IPS DF 6.9 (cell line): ENCODE measurements at regions not wholly inside any gene's neighbourhood (a gene's known extent, or its start where the extent isn't known, plus 50 kb on each side); places are given as distances from the start of the nearest gene placed in this dataset.
"Not testable (repeated sequence)": the region's sequence is repeated elsewhere in the genome, so short reads cannot be mapped to it uniquely, and the experiment has no call there.

Source experiments
- DNase-seq: peaks from one replicate; pipeline ENCODE4 v3.0.0-alpha.2; 2013; ENCODE audit warnings: low read depth, low spot score
- H3K27ac ChIP-seq: one replicate; pipeline ENCODE4 v1.5.1; 2013; ENCODE audit warnings: low read length, control low read depth
- H3K27me3 ChIP-seq: 2 replicates; pipeline ENCODE4 v1.6.1; 2013; ENCODE audit warnings: mild to moderate bottlenecking, low read length; ENCODE audit not compliant: control insufficient read depth, insufficient read depth
- H3K36me3 ChIP-seq: 2 replicates; pipeline ENCODE4 v1.6.1; 2013; ENCODE audit warnings: low read length; ENCODE audit not compliant: control insufficient read depth, insufficient read depth
- H3K4me1 ChIP-seq: 2 replicates; pipeline ENCODE4 v1.6.1; 2013; ENCODE audit warnings: low read length; ENCODE audit not compliant: control insufficient read depth, insufficient read depth
- H3K4me3 ChIP-seq: 2 replicates; pipeline ENCODE4 v1.5.1; 2013; ENCODE audit warnings: mild to moderate bottlenecking, low read length
- H3K9me3 ChIP-seq: 2 replicates; pipeline ENCODE4 v1.6.1; 2013; ENCODE audit warnings: low read length, inconsistent platforms; ENCODE audit not compliant: control insufficient read depth, insufficient read depth
- WGBS: extraction: QIAGEN DNeasy Blood & Tissue Kit; methylation state at CpG from one replicate; pipeline ENCODE4 v1.1.7; 2013; ENCODE audit warnings: mixed read lengths, missing lambda C conversion rate; ENCODE audit not compliant: insufficient read length, insufficient coverage; 5-methylcytosine and 5-hydroxymethylcytosine counted together

DNA sequence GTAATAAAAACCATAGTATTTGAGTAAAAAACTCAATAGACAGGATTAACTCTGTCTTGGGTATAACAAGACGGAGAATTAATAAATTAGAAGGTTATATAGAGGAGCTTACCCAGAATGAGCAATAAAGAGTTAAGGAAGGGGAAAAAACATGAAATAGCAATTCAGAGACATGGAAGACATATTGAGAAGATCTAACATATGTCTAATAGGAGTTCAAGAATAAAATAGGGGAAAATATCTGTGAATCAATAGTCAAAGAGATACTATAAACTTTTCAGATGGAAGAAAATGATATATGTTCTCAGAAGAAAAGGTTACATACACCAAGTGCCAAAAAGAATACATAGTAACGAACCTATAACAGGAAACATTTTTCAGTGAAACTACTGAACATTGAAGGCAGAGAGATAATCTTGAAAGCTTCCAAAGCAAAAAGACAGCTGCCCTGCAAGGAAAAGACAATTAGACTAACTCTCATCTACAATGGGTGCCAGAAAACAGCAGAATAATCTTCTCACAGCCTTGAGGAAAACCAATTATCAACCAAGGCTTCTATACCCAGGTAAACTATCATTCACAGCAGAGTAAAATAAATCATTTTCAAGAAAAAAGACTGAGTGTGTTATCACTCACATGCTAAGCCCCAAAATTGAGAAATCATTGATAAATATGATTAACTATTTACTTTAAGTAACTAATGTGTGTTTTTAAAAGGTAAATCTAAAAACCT is 106.0 kb downstream of the ENC1 start:
- no peaks in the 10 kb centered on the region for H3K4me1 ChIP-seq
- no peak for DNase-seq
- no peaks in the 10 kb centered on the region for H3K36me3 ChIP-seq
- no CpG with 5 or more reads among the region's 2 CpGs for WGBS
- no peaks in the 10 kb centered on the region for H3K27me3 ChIP-seq
- no peaks in the 10 kb centered on the region for H3K9me3 ChIP-seq
- H3K4me3 ChIP-seq: no peak overlapping the region
- no peak overlapping the region for H3K27ac ChIP-seq

DNA sequence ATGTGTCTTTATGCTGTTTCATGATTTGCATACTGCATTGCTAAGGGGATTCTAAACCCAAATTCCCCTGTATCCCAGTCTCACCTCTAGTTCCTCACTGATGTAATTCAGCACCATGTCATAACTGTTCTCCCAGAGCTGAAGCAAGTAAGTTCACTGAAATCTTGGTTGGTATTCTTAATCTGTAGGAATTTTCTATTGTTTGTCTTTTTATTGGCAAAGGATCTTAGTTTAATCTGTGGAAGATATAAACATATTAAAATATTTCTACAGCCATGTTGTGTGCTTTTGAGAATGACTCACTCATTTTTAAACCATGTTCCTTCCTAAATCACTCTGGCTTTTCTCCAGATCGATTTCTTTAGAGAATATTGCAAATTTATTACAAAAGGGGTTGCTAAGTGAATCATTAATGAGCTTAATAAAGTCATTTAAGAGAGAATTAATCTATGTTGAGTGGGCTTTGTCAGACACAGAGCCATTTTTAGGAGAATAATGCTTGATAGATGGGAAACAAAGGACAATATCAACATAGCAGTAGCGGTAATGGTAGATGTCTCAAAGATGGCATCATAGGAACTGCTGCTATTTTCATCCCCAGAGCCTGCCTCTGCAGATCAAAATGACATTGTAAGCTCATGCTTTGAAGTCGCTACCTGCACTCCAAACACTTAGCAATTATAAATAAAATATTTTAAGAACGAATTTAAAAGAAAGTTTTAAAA is 110.0 kb downstream of the ENC1 start:
- Histone ChIP-seq H3K4me1 (no peaks in the 10 kb centered on the region), H3K36me3 (no peaks in the 10 kb centered on the region)
- no CpG with 5 or more reads among the region's 4 CpGs for WGBS

DNA sequence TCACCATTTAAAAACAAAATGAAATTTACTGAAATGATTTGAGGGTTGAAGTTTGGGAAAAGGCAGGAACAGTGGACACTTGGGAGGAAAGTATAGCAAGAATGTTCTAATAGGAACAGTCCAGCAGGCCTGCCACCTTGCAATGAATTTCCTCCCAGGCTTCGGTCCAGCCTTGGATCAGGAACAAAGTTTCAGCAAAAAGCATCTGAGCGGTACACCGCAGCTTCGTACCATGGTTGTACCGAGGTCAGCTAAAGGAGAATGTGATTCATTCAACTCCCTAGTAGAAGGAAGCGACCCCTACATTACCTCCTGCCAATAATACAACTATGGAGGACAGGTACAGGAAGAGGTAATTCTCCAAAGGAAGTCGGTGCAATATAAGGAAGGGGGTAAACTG is 111.4 kb downstream of the ENC1 start:
- Histone ChIP-seq H3K4me1 (no peaks in the 10 kb centered on the region), H3K27me3 (no peaks in the 10 kb centered on the region), H3K9me3 (peaks cover 1% of the 10 kb centered on the region; the same call in 1 of the 2 replicates), H3K27ac (no peak overlapping the region), H3K4me3 (no peak overlapping the region), H3K36me3 (no peaks in the 10 kb centered on the region)
- no peak for DNase-seq
- WGBS: 100% methylated on average over 1 of the region's 7 CpGs

More for the DNA sequence above, 110.0 kb downstream of the ENC1 start:
- Histone ChIP-seq H3K27me3 (no peaks in the 10 kb centered on the region), H3K9me3 (no peaks in the 10 kb centered on the region), H3K4me3 (no peak overlapping the region), H3K27ac (no peak overlapping the region)
- no peak for DNase-seq

DNA sequence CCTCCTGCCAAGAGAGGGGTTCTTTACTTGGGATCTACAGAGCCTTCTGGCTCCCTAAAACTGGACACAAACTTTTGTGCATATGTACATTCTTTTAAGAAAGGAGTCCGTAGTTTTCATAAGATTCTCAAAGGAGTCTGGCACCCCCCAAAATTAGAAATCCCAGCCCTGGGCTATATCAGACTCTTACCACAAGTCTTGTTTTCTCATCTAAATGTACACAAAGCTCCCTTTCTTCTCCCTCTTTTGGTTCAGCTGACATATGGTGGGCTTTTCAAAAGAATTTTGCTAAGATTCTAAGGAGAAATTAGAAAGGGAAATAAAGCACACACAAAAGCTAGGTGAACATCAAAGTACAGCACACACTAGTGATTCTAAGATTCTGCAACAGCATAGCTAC is 114.4 kb downstream of the ENC1 start:
- H3K4me1 ChIP-seq: no peaks in the 10 kb centered on the region
- H3K9me3 ChIP-seq: peaks cover 3% of the 10 kb centered on the region; the same call in 1 of the 2 replicates
- no peak for DNase-seq
- no peaks in the 10 kb centered on the region for H3K27me3 ChIP-seq
- H3K27ac ChIP-seq: no peak overlapping the region
- no CpG with 5 or more reads among the region's 1 CpG for WGBS
- H3K4me3 ChIP-seq: no peak overlapping the region
- no peaks in the 10 kb centered on the region for H3K36me3 ChIP-seq

DNA sequence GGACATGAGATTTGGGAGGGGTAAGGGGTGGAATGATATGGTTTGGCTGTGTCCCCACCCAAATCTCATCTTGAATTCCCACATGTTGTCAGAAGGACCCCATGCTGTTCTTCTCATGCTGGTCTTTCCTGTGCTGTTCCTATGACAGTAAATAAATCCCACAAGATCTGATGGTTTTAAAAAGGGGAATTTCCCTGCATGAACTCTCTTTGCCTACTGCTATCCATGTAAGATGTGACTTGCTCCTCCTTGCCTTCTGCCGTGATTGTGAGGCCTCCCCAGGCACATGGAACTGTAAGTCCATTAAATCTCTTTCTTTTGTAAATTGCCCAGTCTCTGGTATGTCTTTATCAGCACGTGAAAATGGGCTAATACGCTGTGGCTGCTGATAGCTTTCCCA is 115.8 kb downstream of the ENC1 start:
- DNase-seq, H3K36me3 ChIP-seq, H3K27ac ChIP-seq, H3K27me3 ChIP-seq, H3K4me3 ChIP-seq, H3K4me1 ChIP-seq, H3K9me3 ChIP-seq: not testable (repeated sequence)
- no CpG with 5 or more reads among the region's 3 CpGs for WGBS

DNA sequence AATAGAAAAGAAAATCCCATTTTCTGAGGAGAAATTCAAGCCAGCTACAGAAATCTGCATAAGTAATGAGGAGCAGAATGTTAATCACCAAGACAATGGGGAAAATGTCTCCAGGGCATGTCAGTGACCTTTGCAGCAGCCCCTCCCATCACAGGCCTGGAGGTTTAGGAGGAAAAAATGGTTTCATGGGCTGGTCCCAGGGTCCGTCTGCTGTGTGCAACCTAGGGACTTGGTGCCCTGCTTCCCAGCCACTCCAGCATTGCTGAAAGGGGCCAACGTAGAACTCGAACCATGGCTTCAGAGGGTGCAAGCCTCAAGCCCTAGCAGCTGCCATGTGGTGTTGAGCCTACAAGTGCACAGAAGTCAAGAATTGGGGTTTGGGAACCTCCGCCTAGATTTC is 116.8 kb downstream of the ENC1 start:
- H3K4me3 ChIP-seq, DNase-seq, H3K27ac ChIP-seq, H3K27me3 ChIP-seq, H3K36me3 ChIP-seq, H3K4me1 ChIP-seq, H3K9me3 ChIP-seq: not testable (repeated sequence)
- WGBS: no CpG with 5 or more reads among the region's 4 CpGs

DNA sequence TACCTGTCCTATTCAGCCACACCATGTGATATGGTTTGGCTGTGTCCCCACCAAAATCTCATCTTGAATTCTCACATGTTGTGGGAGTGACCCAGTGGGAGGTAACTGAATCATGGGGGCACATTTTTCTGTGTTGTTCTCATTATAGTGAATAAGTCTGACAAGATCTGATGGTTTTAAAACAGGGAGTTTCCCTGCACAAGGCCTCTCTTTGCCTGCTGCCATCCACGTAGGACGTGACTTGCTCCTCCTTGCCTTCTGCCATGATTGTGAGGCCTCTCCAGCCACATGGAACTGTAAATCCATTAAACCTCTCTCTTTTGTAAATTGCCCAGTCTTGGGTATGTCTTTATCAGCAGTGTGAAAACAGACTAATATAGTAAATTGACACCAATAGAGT is 117.7 kb downstream of the ENC1 start:
- no CpG with 5 or more reads among the region's 2 CpGs for WGBS
- not testable (repeated sequence) for H3K4me1 ChIP-seq, H3K36me3 ChIP-seq, H3K27ac ChIP-seq, DNase-seq, H3K9me3 ChIP-seq, H3K4me3 ChIP-seq, H3K27me3 ChIP-seq

DNA sequence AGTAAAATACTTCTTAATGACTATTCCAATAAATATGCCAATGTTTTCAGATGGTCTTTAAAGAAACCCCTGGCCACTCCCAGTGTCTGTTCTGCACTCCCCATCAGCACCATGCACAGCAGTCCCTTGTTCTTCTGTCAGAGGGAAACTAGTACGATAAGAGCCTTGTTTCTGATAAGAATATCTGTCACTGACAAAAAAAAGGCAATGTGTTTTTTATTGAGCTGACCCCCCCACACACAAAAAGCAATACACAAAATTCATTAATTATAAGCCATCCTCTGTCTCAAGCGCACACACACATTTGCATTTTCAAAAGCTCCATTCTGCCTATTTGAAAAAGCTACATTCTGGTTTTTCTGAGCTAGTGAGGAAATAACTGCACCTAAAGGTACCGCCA is 119.1 kb downstream of the ENC1 start:
- WGBS: no CpG with 5 or more reads among the region's 3 CpGs
- H3K9me3 ChIP-seq: peaks cover 3% of the 10 kb centered on the region; the same call in 1 of the 2 replicates
- H3K4me1 ChIP-seq: no peaks in the 10 kb centered on the region
- H3K4me3 ChIP-seq: no peak overlapping the region
- DNase-seq: no peak
- no peak overlapping the region for H3K27ac ChIP-seq
- H3K36me3 ChIP-seq: no peaks in the 10 kb centered on the region
- H3K27me3 ChIP-seq: no peaks in the 10 kb centered on the region

DNA sequence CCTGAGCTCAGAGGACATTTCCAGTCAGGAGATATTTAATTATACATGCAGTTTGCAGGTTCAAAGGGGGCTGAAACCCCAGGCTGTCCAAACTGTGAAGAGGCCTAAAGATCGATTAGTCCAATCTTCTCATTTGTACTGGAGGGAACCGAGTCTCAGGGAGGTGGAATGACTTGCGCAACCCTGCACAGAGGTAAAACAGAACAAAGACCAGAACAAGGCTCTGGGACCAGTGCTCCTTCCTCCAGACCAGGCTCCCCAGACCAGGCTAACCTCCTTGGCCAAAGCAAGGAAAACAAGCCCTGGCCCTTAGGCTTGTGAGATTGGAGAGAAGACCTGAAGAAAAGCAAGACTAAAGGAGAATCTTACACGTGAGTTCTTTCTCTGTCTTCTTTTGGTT is 120.8 kb downstream of the ENC1 start:
- Histone ChIP-seq H3K4me1 (no peaks in the 10 kb centered on the region), H3K27ac (no peak overlapping the region), H3K36me3 (no peaks in the 10 kb centered on the region), H3K9me3 (peaks cover 3% of the 10 kb centered on the region; the same call in 1 of the 2 replicates), H3K4me3 (no peak overlapping the region), H3K27me3 (no peaks in the 10 kb centered on the region)
- no CpG with 5 or more reads among the region's 4 CpGs for WGBS
- DNase-seq: no peak

DNA sequence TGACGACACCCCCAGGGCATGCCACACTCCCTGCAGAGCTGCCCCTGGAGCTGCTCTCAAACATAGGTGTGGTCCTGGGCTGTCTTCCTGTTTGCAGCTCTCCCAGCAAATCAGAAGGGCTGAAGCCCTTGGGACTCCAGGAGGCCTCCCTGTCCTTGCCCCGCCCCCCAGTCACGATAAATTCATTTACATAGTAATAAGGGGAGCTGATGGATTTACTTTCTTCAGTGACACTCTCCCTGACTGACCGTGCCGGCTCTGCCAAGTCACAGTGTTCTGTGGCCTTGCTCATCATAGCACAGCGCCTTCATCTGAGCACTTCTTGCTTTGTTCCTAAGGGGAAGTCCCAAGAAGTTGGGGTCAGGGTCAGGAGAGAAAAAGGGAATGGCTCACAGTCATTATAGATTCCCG is 121.4 kb downstream of the ENC1 start:
- peaks cover 2% of the 10 kb centered on the region; the same call in 1 of the 2 replicates for H3K9me3 ChIP-seq
- no peak for DNase-seq
- H3K27me3 ChIP-seq: no peaks in the 10 kb centered on the region
- no peak overlapping the region for H3K27ac ChIP-seq
- no peak overlapping the region for H3K4me3 ChIP-seq
- H3K4me1 ChIP-seq: no peaks in the 10 kb centered on the region
- no CpG with 5 or more reads among the region's 7 CpGs for WGBS
- no peaks in the 10 kb centered on the region for H3K36me3 ChIP-seq

DNA sequence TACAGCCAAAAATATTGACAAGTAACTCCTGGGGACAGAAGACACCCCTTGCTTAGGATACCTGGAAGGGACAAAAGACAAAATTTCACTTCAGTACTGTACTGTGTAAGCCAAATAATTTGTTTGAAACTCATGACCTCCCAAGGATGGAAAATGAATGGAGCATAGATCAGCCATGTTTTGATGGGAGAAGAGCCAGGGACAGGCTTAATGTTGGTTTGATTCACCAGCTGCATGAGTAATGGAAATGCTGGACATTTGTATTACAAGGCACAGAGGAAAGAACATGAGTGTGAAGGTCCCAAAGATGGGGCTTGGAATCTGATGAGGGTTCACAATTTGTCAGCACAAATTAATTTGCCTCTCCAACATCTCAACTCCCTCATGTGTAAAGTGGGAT is 122.8 kb downstream of the ENC1 start:
- Histone ChIP-seq H3K27me3 (no peaks in the 10 kb centered on the region), H3K36me3 (no peaks in the 10 kb centered on the region), H3K4me3 (no peak overlapping the region), H3K27ac (no peak overlapping the region), H3K9me3 (no peaks in the 10 kb centered on the region), H3K4me1 (no peaks in the 10 kb centered on the region)
- DNase-seq: no peak
